PC-9 (cell line): ENCODE measurements at regions not wholly inside any gene's neighbourhood (a gene's known extent, or its start where the extent isn't known, plus 50 kb on each side); places are given as distances from the start of the nearest gene placed in this dataset.

Source experiments
- BruUV-seq: library from RNA; stranded (reverse); fragments of 400-500 nt; replicated peaks from 2 replicates; lab custom pipeline; 2021; lab: Mats Ljungman, UMichigan
- CTCF ChIA-PET: fragments of 300-600 bp; sonication (Branson Sonifier 250); formaldehyde crosslinking; loops from one replicate; lab custom pipeline; 2022; ENCODE audit warnings: antibody characterized with exemption; lab: Charles Lee
- POLR2A ChIA-PET: fragments of 300-600 bp; sonication (Branson Sonifier 250); formaldehyde crosslinking; loops from one replicate; lab custom pipeline; 2022; ENCODE audit warnings: antibody characterized with exemption; ENCODE audit not compliant: unreplicated experiment; lab: Charles Lee
- DNase-seq, 2 experiments: peaks; one replicate each; pipeline versions ENCODE4 v3.0.0 to v3.0.0-alpha.2; 2015 to 2022; ENCODE audit warnings: mixed read lengths in 1 of 2
- H2AFZ ChIP-seq: fragments of 200-600 bp; sonication (generic); 2 replicates; pipeline ENCODE4 v1.8.1; 2017; ENCODE audit warnings: antibody characterized with exemption
- H3F3A ChIP-seq: fragments of 200-600 bp; sonication (generic); 2 replicates; pipeline ENCODE4 v1.8.1; 2017; ENCODE audit warnings: antibody characterized with exemption, mild to moderate bottlenecking, low read depth; ENCODE audit not compliant: insufficient read depth
- H3K27ac ChIP-seq: fragments of 200-600 bp; sonication (generic); 2 replicates; pipeline ENCODE4 v1.6.1; 2016; ENCODE audit warnings: mixed run types
- H3K27me3 ChIP-seq: fragments of 200-600 bp; sonication (generic); 2 replicates; pipeline ENCODE4 v1.6.1; 2016; ENCODE audit warnings: low read depth, mixed run types; ENCODE audit not compliant: insufficient read depth
- H3K36me3 ChIP-seq: fragments of 200-600 bp; sonication (generic); 2 replicates; pipeline ENCODE4 v1.6.1; 2016; ENCODE audit warnings: low read depth, mixed run types
- H3K4me1 ChIP-seq: fragments of 200-600 bp; sonication (generic); replicated peaks from 2 replicates; pipeline ENCODE4 v1.6.1; 2016; ENCODE audit warnings: mixed run types; ENCODE audit not compliant: insufficient read depth
- H3K4me2 ChIP-seq: fragments of 200-600 bp; sonication (generic); 2 replicates; pipeline ENCODE4 v1.6.1; 2017; ENCODE audit warnings: mixed run types
- H3K4me3 ChIP-seq: fragments of 200-600 bp; sonication (generic); 2 replicates; pipeline ENCODE4 v1.6.1; 2016; ENCODE audit warnings: mixed run types
- H3K79me2 ChIP-seq: fragments of 200-600 bp; sonication (generic); 2 replicates; pipeline ENCODE4 v1.6.1; 2017; ENCODE audit warnings: low read depth, mixed run types
- H3K9me2 ChIP-seq: fragments of 200-600 bp; sonication (generic); 2 replicates; pipeline ENCODE4 v1.8.1; 2017; ENCODE audit warnings: mild to moderate bottlenecking; ENCODE audit not compliant: insufficient read depth
- H3K9me3 ChIP-seq: fragments of 200-600 bp; sonication (generic); 2 replicates; pipeline ENCODE4 v1.8.1; 2016; ENCODE audit warnings: low read depth; ENCODE audit not compliant: insufficient read depth
- H4K20me1 ChIP-seq: fragments of 200-600 bp; sonication (generic); 2 replicates; pipeline ENCODE4 v1.8.1; 2017; ENCODE audit not compliant: insufficient read depth
- CTCF ChIP-seq: fragments of 200-600 bp; sonication (generic); conservative IDR thresholded peaks from 2 replicates; pipeline ENCODE4 v1.6.1; 2017; ENCODE audit warnings: mixed run types, antibody characterized with exemption, mild to moderate bottlenecking, moderate library complexity
- EZH2 ChIP-seq: fragments of 200-600 bp; sonication (generic); IDR thresholded peaks from 2 replicates; pipeline ENCODE4 v1.8.0; 2017; ENCODE audit warnings: antibody characterized with exemption, low read depth
- intact Hi-C: fragments of 100-400 bp; cut with micrococcal nuclease; formaldehyde crosslinking; loops from one replicate; pipeline ENCODE4 v1.10.0; 2022; ENCODE audit not compliant: unreplicated experiment

- DNase-seq: no peak
- Histone ChIP-seq H3K9me3 (no peaks in the 10 kb centered on the region), H4K20me1 (no peaks in the 10 kb centered on the region), H3K4me3 (no peak overlapping the region), H3K4me1 (0 out of 2 replicates have a peak, but pooled peaks cover 9% of the 10 kb centered on the region), H2AFZ (no peak overlapping the region), H3K27ac (no peak overlapping the region), H3K4me2 (no peak overlapping the region), H3K36me3 (no peaks in the 10 kb centered on the region), H3K27me3 (no peaks in the 10 kb centered on the region), H3K79me2 (no peaks in the 10 kb centered on the region), H3K9me2 (no peaks in the 10 kb centered on the region), H3F3A (no peaks in the 10 kb centered on the region)
- intact Hi-C loops: no loop called here
- CTCF ChIA-PET: no interaction called here
- POLR2A ChIA-PET: interaction anchor here (0.6 kb wide), 1 partner anchor 140 kb away, joined by 3 read pairs; no protein-coding TSS in a partner anchor
- no peak for TF ChIP-seq CTCF
- no peak for TF ChIP-seq EZH2
- BruUV-seq: no TSS peak
Measured at GRCh38 chr4:23162275-23162674, 469.5 kb downstream of the GBA3 start.

- H3K9me2 ChIP-seq: no peaks in the 10 kb centered on the region
- H3F3A ChIP-seq: no peaks in the 10 kb centered on the region
- no TSS peak for BruUV-seq
- no peaks in the 10 kb centered on the region for H4K20me1 ChIP-seq
- no peaks in the 10 kb centered on the region for H3K79me2 ChIP-seq
- DNase-seq: no peak
- 0 out of 2 replicates have a peak, but pooled peaks cover 9% of the 10 kb centered on the region for H3K4me1 ChIP-seq
- H3K4me3 ChIP-seq: no peak overlapping the region
- intact Hi-C loops: no loop called here
- H2AFZ ChIP-seq: no peak overlapping the region
- no peaks in the 10 kb centered on the region for H3K9me3 ChIP-seq
- no peaks in the 10 kb centered on the region for H3K36me3 ChIP-seq
- no peak for TF ChIP-seq CTCF
- TF ChIP-seq EZH2: no peak
- ChIA-PET CTCF (no interaction called here), POLR2A (interaction anchor here (0.6 kb wide), 1 partner anchor 140 kb away, joined by 3 read pairs; no protein-coding TSS in a partner anchor)
- H3K27me3 ChIP-seq: no peaks in the 10 kb centered on the region
- no peak overlapping the region for H3K27ac ChIP-seq
- H3K4me2 ChIP-seq: no peak overlapping the region
Measured at GRCh38 chr4:23161787-23162186, 469.1 kb downstream of the GBA3 start.

- Histone ChIP-seq H3K4me3 (no peak overlapping the region), H3K27me3 (no peaks in the 10 kb centered on the region), H3K27ac (no peak overlapping the region), H3K9me3 (no peaks in the 10 kb centered on the region), H3K79me2 (no peaks in the 10 kb centered on the region), H3K9me2 (no peaks in the 10 kb centered on the region), H3K4me1 (no peaks in the 10 kb centered on the region), H3K4me2 (no peak overlapping the region), H4K20me1 (no peaks in the 10 kb centered on the region), H3K36me3 (no peaks in the 10 kb centered on the region), H2AFZ (no peak overlapping the region), H3F3A (no peaks in the 10 kb centered on the region)
- CTCF ChIA-PET: no interaction called here
- no peak for TF ChIP-seq EZH2
- TF ChIP-seq CTCF: no peak
- intact Hi-C loops: no loop called here
- DNase-seq: no peak
- POLR2A ChIA-PET: no interaction called here
- no TSS peak for BruUV-seq
Measured at GRCh38 chr4:23153076-23153475, 460.3 kb downstream of the GBA3 start.
